ENCODE measurements at regions not wholly inside any gene's neighbourhood (a gene's known extent, or its start where the extent isn't known, plus 50 kb on each side); places are given as distances from the start of the nearest gene placed in this dataset.

- ATAC-seq (replicated peaks in 1 of 2) (no peak), DNase-seq (no peak)
- no peak overlapping the region for H3K27ac Mint-ChIP-seq
- H3K4me1 Mint-ChIP-seq (ENCODE audit: low read depth): no peaks in the 10 kb centered on the region
- no peaks in the 10 kb centered on the region for H3K27me3 Mint-ChIP-seq (ENCODE audit: low read depth)
- no peak overlapping the region for H3K4me3 Mint-ChIP-seq
- peaks cover 2 to 3% of the 10 kb centered on the region in 2 donors for H3K9me3 Mint-ChIP-seq
- no peaks in the 10 kb centered on the region for H3K36me3 Mint-ChIP-seq (ENCODE audit: insufficient read depth in 2 of 2)
Observed at GRCh38 chr20:10925767-10926166, 252.0 kb upstream of the JAG1 start.

GRCh38 chr20:10927011-10927583, 253.3 kb upstream of the JAG1 start:
- DNase-seq (no peak), ATAC-seq (replicated peaks in 1 of 2) (no peak)
- no peak overlapping the region for H3K27ac Mint-ChIP-seq
- no peaks in the 10 kb centered on the region for H3K4me1 Mint-ChIP-seq (ENCODE audit: low read depth)
- no peak overlapping the region for H3K4me3 Mint-ChIP-seq
- peaks cover 2 to 10% of the 10 kb centered on the region in 2 donors for H3K9me3 Mint-ChIP-seq
- H3K36me3 Mint-ChIP-seq (ENCODE audit: insufficient read depth in 2 of 2): no peaks in the 10 kb centered on the region
- no peaks in the 10 kb centered on the region for H3K27me3 Mint-ChIP-seq (ENCODE audit: low read depth)

- Mint-ChIP-seq H3K27me3 (ENCODE audit: low read depth) (no peaks in the 10 kb centered on the region), H3K4me1 (ENCODE audit: low read depth) (no peaks in the 10 kb centered on the region), H3K27ac (no peak overlapping the region), H3K36me3 (ENCODE audit: insufficient read depth in 2 of 2) (no peaks in the 10 kb centered on the region), H3K9me3 (peaks cover 5 to 10% of the 10 kb centered on the region in 2 donors), H3K4me3 (no peak overlapping the region)
- no peak for DNase-seq
- ATAC-seq (replicated peaks in 1 of 2): no peak
Observed at GRCh38 chr20:10927936-10928840, 254.4 kb upstream of the JAG1 start.

- peaks cover 5 to 10% of the 10 kb centered on the region in 2 donors for H3K9me3 Mint-ChIP-seq
- ATAC-seq (replicated peaks in 1 of 2): no peak
- H3K4me3 Mint-ChIP-seq: no peak overlapping the region
Observed at GRCh38 chr20:10928841-10929421, 255.1 kb upstream of the JAG1 start.

GRCh38 chr20:10935658-10936402, 262.0 kb upstream of the JAG1 start:
- no peaks in the 10 kb centered on the region for H3K27me3 Mint-ChIP-seq (ENCODE audit: low read depth)
- no peak for ATAC-seq (replicated peaks in 1 of 2)
- no peak overlapping the region for H3K27ac Mint-ChIP-seq
- H3K4me3 Mint-ChIP-seq: no peak overlapping the region
- peaks cover 7% of the 10 kb centered on the region in 2 donors for H3K9me3 Mint-ChIP-seq
- H3K36me3 Mint-ChIP-seq (ENCODE audit: insufficient read depth in 2 of 2): no peaks in the 10 kb centered on the region
- no peaks in the 10 kb centered on the region for H3K4me1 Mint-ChIP-seq (ENCODE audit: low read depth)
- no peak for DNase-seq

More at GRCh38 chr20:10928841-10929421, 255.1 kb upstream of the JAG1 start:
- no peaks in the 10 kb centered on the region for H3K27me3 Mint-ChIP-seq (ENCODE audit: low read depth)
- no peaks in the 10 kb centered on the region for H3K36me3 Mint-ChIP-seq (ENCODE audit: insufficient read depth in 2 of 2)
- H3K27ac Mint-ChIP-seq: no peak overlapping the region
- no peak for DNase-seq
- H3K4me1 Mint-ChIP-seq (ENCODE audit: low read depth): no peaks in the 10 kb centered on the region

GRCh38 chr20:10936786-10937185, 263.0 kb upstream of the JAG1 start:
- Mint-ChIP-seq H3K4me1 (ENCODE audit: low read depth) (no peaks in the 10 kb centered on the region), H3K27me3 (ENCODE audit: low read depth) (no peaks in the 10 kb centered on the region), H3K36me3 (ENCODE audit: insufficient read depth in 2 of 2) (no peaks in the 10 kb centered on the region), H3K27ac (no peak overlapping the region), H3K4me3 (no peak overlapping the region), H3K9me3 (peaks cover under 1 to 11% of the 10 kb centered on the region in 2 donors)
- ATAC-seq (replicated peaks in 1 of 2): no peak
- no peak for DNase-seq

- H3K9me3 Mint-ChIP-seq: peaks cover 5 to 9% of the 10 kb centered on the region in 2 donors
- DNase-seq (no peak), ATAC-seq (replicated peaks in 1 of 2) (no peak)
- no peak overlapping the region for H3K4me3 Mint-ChIP-seq
- no peaks in the 10 kb centered on the region for H3K27me3 Mint-ChIP-seq (ENCODE audit: low read depth)
- no peaks in the 10 kb centered on the region for H3K4me1 Mint-ChIP-seq (ENCODE audit: low read depth)
- H3K27ac Mint-ChIP-seq: no peak overlapping the region
- H3K36me3 Mint-ChIP-seq (ENCODE audit: insufficient read depth in 2 of 2): no peaks in the 10 kb centered on the region
Observed at GRCh38 chr20:10939331-10939941, 265.6 kb upstream of the JAG1 start.

- H3K4me3 Mint-ChIP-seq: no peak overlapping the region
- H3K9me3 Mint-ChIP-seq: peaks cover 5 to 7% of the 10 kb centered on the region in 2 donors
- H3K27me3 Mint-ChIP-seq (ENCODE audit: low read depth): no peaks in the 10 kb centered on the region
- no peaks in the 10 kb centered on the region for H3K4me1 Mint-ChIP-seq (ENCODE audit: low read depth)
- ATAC-seq (replicated peaks in 1 of 2) (no peak), DNase-seq (no peak)
- no peaks in the 10 kb centered on the region for H3K36me3 Mint-ChIP-seq (ENCODE audit: insufficient read depth in 2 of 2)
- no peak overlapping the region for H3K27ac Mint-ChIP-seq
Observed at GRCh38 chr20:10940941-10941340, 267.1 kb upstream of the JAG1 start.

GRCh38 chr20:10943686-10944265, 270.0 kb upstream of the JAG1 start:
- Mint-ChIP-seq H3K27me3 (ENCODE audit: low read depth) (no peaks in the 10 kb centered on the region), H3K4me1 (ENCODE audit: low read depth) (no peaks in the 10 kb centered on the region), H3K36me3 (ENCODE audit: insufficient read depth in 2 of 2) (no peaks in the 10 kb centered on the region), H3K4me3 (no peak overlapping the region), H3K9me3 (peaks cover 5% of the 10 kb centered on the region in 2 donors), H3K27ac (no peak overlapping the region)
- DNase-seq (no peak), ATAC-seq (replicated peaks in 1 of 2) (no peak)

GRCh38 chr20:10946124-10946880, 272.5 kb upstream of the JAG1 start:
- H3K27me3 Mint-ChIP-seq (ENCODE audit: low read depth): no peaks in the 10 kb centered on the region
- H3K36me3 Mint-ChIP-seq (ENCODE audit: insufficient read depth in 2 of 2): no peaks in the 10 kb centered on the region
- DNase-seq (no peak), ATAC-seq (replicated peaks in 1 of 2) (no peak)
- no peaks in the 10 kb centered on the region for H3K4me1 Mint-ChIP-seq (ENCODE audit: low read depth)
- peaks cover 4 to 5% of the 10 kb centered on the region in 2 donors for H3K9me3 Mint-ChIP-seq
- H3K4me3 Mint-ChIP-seq: no peak overlapping the region
- no peak overlapping the region for H3K27ac Mint-ChIP-seq

GRCh38 chr20:10947726-10948125, 273.9 kb upstream of the JAG1 start:
- no peaks in the 10 kb centered on the region for H3K4me1 Mint-ChIP-seq (ENCODE audit: low read depth)
- ATAC-seq (replicated peaks in 1 of 2) (no peak), DNase-seq (no peak)
- no peaks in the 10 kb centered on the region for H3K36me3 Mint-ChIP-seq (ENCODE audit: insufficient read depth in 2 of 2)
- H3K27me3 Mint-ChIP-seq (ENCODE audit: low read depth): no peaks in the 10 kb centered on the region
- peaks cover 2% of the 10 kb centered on the region in 2 donors for H3K9me3 Mint-ChIP-seq
- no peak overlapping the region for H3K4me3 Mint-ChIP-seq
- H3K27ac Mint-ChIP-seq: no peak overlapping the region

Data from activated T-cell treated with anti-CD3 and anti-CD28 coated beads, Interleukin-2, amount 50 U/mL, for 72 hours (primary cell).